GM19351 (cell line): ENCODE measurements at regions not wholly inside any gene's neighbourhood (a gene's known extent, or its start where the extent isn't known, plus 50 kb on each side); places are given as distances from the start of the nearest gene placed in this dataset.

ENCODE experiments used
- ATAC-seq: cut with Tn5 transposase; IDR thresholded peaks from one replicate; pipeline ENCODE4 v1.9.1; 2021; ENCODE audit warnings: mild to moderate bottlenecking, moderate library complexity; ENCODE audit not compliant: unreplicated experiment

- ATAC-seq, result no peak
Measured at GRCh38 chr11:31959716-31960115, 131.2 kb upstream of the RCN1 start.

DNA sequence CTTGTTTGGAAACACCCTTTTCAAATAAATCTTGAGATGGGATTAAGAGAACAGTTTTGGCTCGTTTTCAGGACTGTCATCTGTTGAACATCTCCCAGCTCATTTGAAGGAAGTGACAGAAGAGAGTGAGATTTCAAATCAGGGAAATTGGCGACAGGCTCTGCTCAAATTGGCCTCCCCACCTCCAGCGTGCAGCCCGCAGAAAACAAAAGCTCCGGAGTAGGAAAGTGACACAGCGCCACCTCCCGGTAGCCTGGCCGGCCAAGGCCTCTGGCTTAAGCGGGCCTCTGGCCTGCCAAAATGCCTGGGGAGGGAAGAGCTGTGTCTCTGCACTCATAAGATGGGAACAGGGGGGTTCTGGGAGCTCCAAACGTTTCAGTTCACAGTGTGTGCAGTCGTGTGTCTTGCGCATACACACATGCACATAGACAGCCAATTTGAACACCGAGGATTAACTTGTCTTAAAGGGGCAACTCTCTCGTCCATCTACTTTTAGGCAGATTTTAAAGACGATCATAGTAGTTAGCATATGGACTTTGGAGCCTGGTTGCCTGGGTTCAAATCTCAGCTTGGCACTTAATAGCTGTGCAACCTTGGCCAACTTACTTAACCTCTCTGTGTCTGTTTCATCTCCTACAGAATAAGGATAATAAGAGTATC is 132.7 kb upstream of the RCN1 start:
- ATAC-seq, result peak; percentile 85

- no peak for ATAC-seq
Measured at GRCh38 chr11:31957674-31958073, 133.2 kb upstream of the RCN1 start.

- no peak for ATAC-seq
Measured at GRCh38 chr11:31956310-31956709, 134.6 kb upstream of the RCN1 start.

DNA sequence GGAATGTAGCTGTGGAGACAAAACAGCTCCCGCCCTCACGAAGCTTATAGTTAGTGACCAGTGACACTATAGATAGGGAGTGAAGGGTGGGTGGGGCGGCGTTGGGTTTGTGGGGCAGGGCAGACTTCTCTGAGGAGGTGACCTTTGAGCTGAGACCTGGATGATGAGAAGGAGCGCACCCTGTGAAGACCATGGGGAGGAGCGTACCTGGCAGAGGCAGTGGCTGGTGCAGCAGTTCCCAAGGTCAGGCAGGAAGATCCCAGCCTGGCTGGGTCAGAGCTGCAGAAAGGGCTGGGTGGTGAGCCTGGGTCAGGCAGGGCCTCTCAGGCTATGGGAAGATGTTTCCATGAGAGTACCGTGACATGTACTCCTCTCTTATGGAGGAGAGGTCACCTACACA is 135.0 kb upstream of the RCN1 start:
- ATAC-seq, result no peak

DNA sequence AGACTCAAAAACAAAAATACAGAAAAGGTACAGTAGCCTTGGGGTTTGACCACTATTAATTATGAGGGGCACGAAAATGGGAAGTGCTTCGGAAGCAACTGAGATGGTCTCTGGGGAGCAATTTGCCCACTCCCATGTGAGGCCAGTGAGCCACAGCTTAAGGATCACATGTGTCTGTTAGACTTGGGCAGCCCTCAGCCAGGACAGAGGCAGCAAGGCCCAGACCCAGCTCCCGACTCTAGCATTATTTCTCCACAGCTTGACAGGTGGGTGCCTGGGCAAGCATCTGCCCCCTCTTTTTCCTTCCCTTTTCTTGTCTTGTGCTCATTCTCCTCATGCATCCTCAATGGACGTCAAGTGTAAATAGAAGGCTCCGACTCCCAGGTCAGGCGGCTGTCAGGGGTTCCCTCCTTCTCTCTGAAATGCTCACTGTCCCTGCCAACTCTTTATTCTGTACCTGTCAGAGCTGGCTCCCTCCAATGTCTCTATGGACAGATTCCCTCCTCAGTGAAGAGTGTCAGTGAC is 137.0 kb upstream of the RCN1 start:
- no peak for ATAC-seq

GRCh38 chr11:31949733-31950200 is 138.6 kb upstream of the PAX6 start:
- peak; percentile 64 for ATAC-seq

- no peak for ATAC-seq
Measured at GRCh38 chr11:31947051-31947450, 135.9 kb upstream of the PAX6 start.

- ATAC-seq, result peak; percentile 95
Measured at GRCh38 chr11:31943056-31943780, 132.1 kb upstream of the PAX6 start.

- ATAC-seq, result no peak
Measured at GRCh38 chr11:31940371-31941037, 129.4 kb upstream of the PAX6 start.

GRCh38 chr11:31939004-31939403 is 127.9 kb upstream of the PAX6 start:
- no peak for ATAC-seq

GRCh38 chr11:31936312-31936711 is 125.2 kb upstream of the PAX6 start:
- ATAC-seq, result no peak

- no peak for ATAC-seq
Measured at GRCh38 chr11:31932879-31933278, 121.8 kb upstream of the PAX6 start.

DNA sequence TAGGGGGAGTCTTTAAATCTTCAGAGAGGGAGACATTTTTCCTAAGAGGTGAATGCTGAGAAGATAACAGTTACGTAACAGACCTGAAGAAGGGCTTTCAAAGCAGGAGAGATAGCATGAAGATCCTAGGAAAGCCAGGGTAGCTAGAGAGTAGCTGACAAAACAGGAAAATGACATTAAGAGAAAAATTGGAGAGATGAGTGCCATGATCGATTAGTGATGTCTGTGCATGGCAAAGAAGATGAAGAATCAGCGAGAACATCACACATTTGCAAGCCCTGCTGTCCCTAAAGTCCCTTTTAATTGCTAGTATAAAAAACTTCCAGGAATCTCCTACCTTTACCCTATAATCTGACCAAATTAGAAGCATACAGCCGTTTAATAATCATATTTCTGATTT is 116.9 kb upstream of the PAX6 start:
- no peak for ATAC-seq

DNA sequence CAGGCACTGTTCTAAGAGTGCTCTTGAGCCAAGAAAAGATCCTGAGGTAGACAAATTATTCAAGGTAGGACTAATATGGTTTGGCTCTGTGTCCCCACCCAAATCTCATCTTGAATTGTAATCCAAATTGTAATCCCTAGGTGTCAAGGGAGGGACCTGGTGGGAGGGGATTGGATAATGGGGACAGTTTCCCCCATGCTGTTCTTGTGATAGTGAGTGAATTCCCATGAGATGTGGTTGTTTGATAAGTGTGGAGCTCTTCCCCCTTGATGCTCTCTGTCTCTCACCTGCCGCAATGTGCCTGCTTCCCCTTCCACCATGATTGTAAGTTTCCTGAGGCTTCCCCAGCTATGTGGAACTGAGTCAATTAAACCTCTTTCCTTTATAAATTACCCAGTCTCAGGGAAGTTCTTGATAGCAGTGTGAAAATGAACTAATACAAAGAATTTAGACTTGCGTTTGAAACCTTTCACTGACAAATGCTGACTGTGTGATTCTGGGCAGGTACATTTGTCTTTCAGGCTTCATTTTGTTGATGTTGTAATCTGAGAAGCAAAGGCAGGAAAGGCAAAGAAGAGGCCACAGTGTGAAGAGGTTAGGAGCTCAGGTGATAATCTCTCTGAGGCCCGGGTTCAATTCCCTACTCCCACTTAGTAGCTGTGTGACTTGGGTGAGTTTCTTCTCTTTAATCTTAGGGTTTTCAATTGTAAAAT is 115.8 kb upstream of the PAX6 start:
- no peak for ATAC-seq

DNA sequence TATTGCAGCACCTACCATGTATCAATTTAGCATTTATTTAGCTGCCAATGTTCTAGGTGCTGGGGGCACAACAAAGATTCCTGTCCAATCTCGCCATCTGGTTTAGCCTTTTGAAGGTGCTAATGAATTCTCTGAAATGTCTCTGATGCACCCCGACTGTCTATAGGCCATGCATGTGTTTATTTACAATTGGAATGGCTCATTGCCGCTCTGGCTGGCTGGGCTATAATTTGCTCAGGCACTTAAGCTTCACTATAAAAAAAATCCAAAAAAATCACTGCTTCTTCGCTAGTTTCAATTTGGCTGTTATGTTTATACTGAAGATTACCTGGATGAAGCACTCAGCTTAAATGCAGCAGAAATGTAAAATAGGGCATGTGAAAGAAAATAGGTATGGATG is 115.0 kb upstream of the PAX6 start:
- ATAC-seq, result no peak

DNA sequence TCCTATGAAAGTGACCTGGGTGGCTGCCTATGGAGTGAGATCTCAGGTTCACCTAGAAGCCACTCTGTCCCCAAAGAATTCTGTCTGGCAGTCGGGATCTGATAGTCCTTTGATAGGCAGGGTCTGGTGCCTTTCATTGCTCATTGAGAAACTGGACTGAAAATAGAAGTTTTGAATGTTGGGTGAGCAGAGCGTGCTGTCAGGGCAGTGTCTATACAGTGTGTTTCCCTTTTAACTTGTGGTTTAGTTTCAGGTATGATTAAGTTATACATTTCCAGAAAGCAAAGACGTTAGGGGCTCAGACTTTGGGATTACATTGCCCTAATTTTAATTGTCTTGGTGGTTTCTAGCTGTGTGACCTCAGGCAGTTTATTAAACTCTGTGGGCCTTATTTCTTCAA is 111.3 kb upstream of the PAX6 start:
- ATAC-seq, result peak; percentile 77

DNA sequence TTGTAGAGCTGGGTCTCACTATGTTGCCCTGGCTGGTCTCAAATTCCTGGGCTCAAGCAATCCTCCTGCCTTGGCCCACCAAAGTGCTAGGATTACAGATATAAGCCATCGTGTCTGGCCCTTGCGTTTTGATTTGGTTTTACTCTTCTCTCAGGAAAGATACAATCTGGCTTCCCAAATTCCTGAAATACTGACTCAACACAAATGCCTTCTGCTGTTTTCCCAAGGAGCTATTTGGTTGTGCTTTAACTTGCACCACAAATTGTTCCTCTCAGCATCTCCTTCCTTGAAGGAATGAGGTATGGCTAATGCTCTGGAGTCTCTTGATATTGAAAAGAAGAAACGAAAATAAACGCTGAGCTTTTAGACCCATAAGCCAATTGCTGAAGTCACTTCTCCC is 110.0 kb upstream of the PAX6 start:
- no peak for ATAC-seq

- ATAC-seq, result no peak
Measured at GRCh38 chr11:31919175-31919574, 108.1 kb upstream of the PAX6 start.

GRCh38 chr11:31915867-31916266 is 104.7 kb upstream of the PAX6 start:
- no peak for ATAC-seq

DNA sequence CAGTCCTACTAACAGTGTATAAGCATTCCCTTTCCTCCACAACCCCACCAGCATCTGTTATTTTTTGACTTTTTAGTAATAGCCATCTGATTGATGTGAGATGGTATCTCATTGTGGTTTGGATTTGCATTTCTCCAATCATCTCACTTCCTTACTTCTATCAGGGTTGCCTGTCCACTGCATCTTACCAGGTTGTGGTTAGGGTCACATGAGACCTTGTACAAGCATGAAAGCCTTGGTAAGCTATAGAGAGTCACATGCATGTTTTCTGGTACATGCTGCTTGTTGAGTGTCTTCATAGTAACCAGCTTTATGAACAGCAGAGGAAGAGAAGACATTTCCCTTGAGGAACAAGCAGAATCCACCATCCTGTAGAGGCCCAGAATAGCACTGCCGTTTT is 102.9 kb upstream of the PAX6 start:
- peak; percentile 86 for ATAC-seq
